Calu3 (cell line): ENCODE measurements at regions not wholly inside any gene's neighbourhood (a gene's known extent, or its start where the extent isn't known, plus 50 kb on each side); places are given as distances from the start of the nearest gene placed in this dataset.
"Not testable (repeated sequence)": the region's sequence is repeated elsewhere in the genome, so short reads cannot be mapped to it uniquely, and the experiment has no call there.

Experiments used
- BruUV-seq: library from RNA; stranded (reverse); fragments of 400-500 nt; replicated peaks from 2 replicates; lab custom pipeline; 2021; lab: Mats Ljungman, UMichigan
- CTCF ChIA-PET: fragments of 300-600 bp; sonication (Branson Sonifier 250); formaldehyde crosslinking; loops from one replicate; lab custom pipeline; 2022; ENCODE audit warnings: antibody characterized with exemption; lab: Charles Lee
- DNase-seq: peaks from one replicate; pipeline ENCODE4 v3.0.0; 2022
- H3K27ac Mint-ChIP-seq: one replicate; pipeline ENCODE4 v1.8.0; 2022; ENCODE audit warnings: mixed read lengths; ENCODE audit not compliant: unreplicated experiment
- H3K27me3 Mint-ChIP-seq: one replicate; pipeline ENCODE4 v1.8.0; 2022; ENCODE audit warnings: mixed read lengths; ENCODE audit not compliant: unreplicated experiment
- H3K36me3 Mint-ChIP-seq: one replicate; pipeline ENCODE4 v1.8.0; 2022; ENCODE audit warnings: mild to moderate bottlenecking, moderate library complexity, mixed read lengths; ENCODE audit not compliant: insufficient read depth, unreplicated experiment
- H3K4me1 Mint-ChIP-seq: one replicate; pipeline ENCODE4 v1.8.0; 2022; ENCODE audit warnings: mild to moderate bottlenecking, low read depth, mixed read lengths; ENCODE audit not compliant: unreplicated experiment
- H3K4me3 Mint-ChIP-seq: one replicate; pipeline ENCODE4 v1.8.0; 2022; ENCODE audit warnings: mild to moderate bottlenecking, low read depth, moderate library complexity, mixed read lengths; ENCODE audit not compliant: unreplicated experiment
- H3K9me3 Mint-ChIP-seq: one replicate; pipeline ENCODE4 v1.8.0; 2022; ENCODE audit warnings: low read depth, mixed read lengths; ENCODE audit not compliant: unreplicated experiment
- intact Hi-C: fragments of 100-400 bp; cut with micrococcal nuclease; formaldehyde crosslinking; loops from one replicate; pipeline ENCODE4 v1.10.0; 2022; ENCODE audit not compliant: unreplicated experiment
- TF ChIP-seq, protein P1 (sequence below): fragments of 200-600 bp; IDR thresholded peaks from one replicate; pipeline ENCODE4 v1.8.0; 2022; ENCODE audit warnings: antibody characterized with exemption; ENCODE audit not compliant: unreplicated experiment

DNA sequence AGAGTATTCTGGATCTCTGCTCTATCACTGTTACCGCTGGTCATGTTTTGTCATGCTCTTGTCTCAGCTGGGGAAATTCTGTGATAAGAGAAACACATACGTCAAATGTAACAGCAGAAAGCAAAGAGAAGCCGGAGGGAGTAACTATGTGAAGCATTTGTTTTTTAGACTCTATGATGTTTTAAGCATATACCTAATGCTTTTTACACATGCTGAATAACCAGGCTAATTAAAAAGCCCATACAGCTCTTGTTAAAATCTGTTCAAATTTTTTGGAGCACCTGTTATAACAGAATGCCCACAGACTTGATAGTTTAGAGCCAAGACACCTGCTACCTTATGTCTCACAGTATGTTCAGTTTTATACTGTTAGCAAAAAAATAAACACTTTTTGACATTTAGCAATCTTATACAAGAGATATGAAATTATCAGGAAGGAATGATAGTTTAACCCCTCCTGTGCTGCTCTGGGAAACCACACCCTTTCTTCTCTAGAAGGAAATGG lies 92.3 kb upstream of the TANK start:
- TF ChIP-seq, protein P1, sequence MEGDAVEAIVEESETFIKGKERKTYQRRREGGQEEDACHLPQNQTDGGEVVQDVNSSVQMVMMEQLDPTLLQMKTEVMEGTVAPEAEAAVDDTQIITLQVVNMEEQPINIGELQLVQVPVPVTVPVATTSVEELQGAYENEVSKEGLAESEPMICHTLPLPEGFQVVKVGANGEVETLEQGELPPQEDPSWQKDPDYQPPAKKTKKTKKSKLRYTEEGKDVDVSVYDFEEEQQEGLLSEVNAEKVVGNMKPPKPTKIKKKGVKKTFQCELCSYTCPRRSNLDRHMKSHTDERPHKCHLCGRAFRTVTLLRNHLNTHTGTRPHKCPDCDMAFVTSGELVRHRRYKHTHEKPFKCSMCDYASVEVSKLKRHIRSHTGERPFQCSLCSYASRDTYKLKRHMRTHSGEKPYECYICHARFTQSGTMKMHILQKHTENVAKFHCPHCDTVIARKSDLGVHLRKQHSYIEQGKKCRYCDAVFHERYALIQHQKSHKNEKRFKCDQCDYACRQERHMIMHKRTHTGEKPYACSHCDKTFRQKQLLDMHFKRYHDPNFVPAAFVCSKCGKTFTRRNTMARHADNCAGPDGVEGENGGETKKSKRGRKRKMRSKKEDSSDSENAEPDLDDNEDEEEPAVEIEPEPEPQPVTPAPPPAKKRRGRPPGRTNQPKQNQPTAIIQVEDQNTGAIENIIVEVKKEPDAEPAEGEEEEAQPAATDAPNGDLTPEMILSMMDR, result no peak
- intact Hi-C loops, result no loop called here
- Mint-ChIP-seq H3K27ac (no peak overlapping the region), H3K9me3 (no peaks in the 10 kb centered on the region), H3K4me1 (peaks cover 8% of the 10 kb centered on the region), H3K4me3 (no peak overlapping the region), H3K36me3 (no peaks in the 10 kb centered on the region), H3K27me3 (no peaks in the 10 kb centered on the region)
- CTCF ChIA-PET, result no interaction called here
- BruUV-seq, result no TSS peak
- no peak for DNase-seq

DNA sequence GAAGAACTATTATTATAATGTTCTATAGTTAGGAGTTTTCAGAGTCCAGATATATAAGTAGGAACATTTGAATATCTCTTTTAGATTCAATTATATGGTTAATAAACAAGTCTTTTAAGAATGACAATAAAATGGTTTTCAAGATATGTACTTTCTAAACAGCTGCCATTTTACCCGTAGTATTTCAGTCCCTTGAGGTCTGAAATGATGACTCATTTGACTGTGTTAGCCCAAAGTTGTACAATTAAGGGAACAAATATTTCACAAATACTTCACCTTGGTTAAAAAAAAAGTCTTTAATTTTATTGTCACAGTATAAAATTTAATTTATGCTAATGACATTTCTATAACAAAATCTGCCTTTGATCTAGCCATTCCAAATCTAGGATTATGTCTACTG lies 91.6 kb upstream of the TANK start:
- Mint-ChIP-seq H3K27ac (no peak overlapping the region), H3K4me1 (peaks cover 3% of the 10 kb centered on the region), H3K9me3 (no peaks in the 10 kb centered on the region), H3K36me3 (no peaks in the 10 kb centered on the region), H3K27me3 (no peaks in the 10 kb centered on the region), H3K4me3 (no peak overlapping the region)
- intact Hi-C loops, result no loop called here
- no TSS peak for BruUV-seq
- CTCF ChIA-PET, result no interaction called here
- TF ChIP-seq, protein P1, result no peak
- DNase-seq, result no peak

DNA sequence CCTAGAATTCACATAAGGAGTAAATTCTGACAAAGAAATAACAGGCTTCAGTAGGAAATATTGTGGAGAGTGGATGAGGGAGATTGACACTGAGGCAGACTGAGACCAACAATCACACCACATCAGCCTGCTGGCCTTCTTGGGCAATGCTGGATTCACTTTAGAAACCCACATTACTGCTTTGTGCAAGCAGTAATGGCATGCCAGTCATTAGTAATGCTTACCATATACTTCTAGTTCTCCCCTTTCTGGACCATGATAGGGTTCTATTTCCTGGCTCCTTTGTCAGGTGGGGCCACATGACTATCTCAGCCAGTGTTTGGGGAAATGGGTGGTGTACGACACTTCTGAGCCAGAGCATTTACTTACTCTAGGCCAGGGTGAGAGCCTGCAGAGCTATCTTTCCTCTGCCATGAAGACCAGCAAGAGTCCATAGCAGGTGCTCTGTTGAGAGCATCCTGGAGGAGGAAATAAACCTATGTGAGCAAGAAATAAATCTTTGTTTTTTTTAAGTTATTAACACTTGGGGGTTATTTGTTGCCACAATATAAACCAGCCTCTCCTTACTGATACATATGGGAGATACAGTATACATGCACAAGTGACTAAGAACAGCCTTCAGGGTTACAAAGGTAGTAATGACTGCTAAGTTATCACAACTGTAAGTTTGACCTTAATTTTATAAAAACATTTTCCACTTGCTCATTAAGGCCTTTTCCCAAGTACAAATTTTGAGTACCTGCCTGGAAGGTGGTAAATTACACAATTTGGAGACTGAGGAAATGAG lies 89.3 kb upstream of the TANK start:
- H3K4me3 Mint-ChIP-seq, result no peak overlapping the region
- H3K27ac Mint-ChIP-seq, result no peak overlapping the region
- intact Hi-C loops, result no loop called here
- no peaks in the 10 kb centered on the region for H3K9me3 Mint-ChIP-seq
- no peaks in the 10 kb centered on the region for H3K36me3 Mint-ChIP-seq
- TF ChIP-seq, protein P1, result no peak
- CTCF ChIA-PET, result no interaction called here
- H3K4me1 Mint-ChIP-seq, result no peaks in the 10 kb centered on the region
- no peaks in the 10 kb centered on the region for H3K27me3 Mint-ChIP-seq
- no peak for DNase-seq
- BruUV-seq, result no TSS peak

DNA sequence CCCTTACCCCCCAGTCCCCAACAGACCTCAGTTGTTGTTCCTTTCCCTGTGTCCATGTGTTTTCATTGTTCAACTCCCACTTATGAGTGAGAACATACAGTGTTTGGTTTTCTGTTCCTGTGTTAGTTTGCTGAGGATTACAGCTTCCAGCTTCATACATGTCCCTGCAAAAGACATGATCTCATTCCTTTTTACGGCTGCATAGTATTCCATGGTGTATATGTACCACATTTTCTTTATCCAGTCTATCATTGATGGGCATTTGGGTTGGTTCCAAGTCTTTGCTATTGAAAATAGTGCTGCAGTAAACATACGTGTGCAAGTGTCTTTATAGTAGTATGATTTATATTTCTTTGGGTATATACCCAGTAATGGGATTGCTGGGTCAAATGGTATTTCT lies 87.8 kb upstream of the TANK start:
- H3K9me3 Mint-ChIP-seq, result not testable (repeated sequence)

DNA sequence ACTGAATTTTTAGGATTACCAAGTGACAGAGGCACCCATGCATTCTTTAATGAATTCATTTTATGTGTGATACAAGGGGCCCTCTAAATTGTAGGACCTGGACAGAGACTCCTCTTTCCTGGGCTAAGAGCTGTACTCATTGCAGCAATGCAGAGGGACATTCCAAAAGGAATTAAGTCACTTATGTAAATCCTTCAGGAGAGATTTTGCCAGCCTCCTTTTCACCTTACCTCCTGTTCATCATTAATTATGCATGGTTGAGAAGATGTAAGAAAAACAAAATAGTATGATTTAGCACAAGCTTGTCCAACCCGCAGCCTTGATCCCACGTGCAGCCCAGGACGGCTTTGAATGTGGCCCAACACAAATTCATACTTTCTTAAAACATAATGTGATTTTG lies 84.5 kb upstream of the TANK start:
- BruUV-seq, result no TSS peak
- H3K9me3 Mint-ChIP-seq, result no peaks in the 10 kb centered on the region
- CTCF ChIA-PET, result interaction anchor here (1.0 kb wide), 1 partner anchor 805 kb away, joined by 3 read pairs; no protein-coding TSS in a partner anchor
- H3K27me3 Mint-ChIP-seq, result no peaks in the 10 kb centered on the region
- TF ChIP-seq, protein P1, result no peak
- intact Hi-C loops, result no loop called here
- no peaks in the 10 kb centered on the region for H3K36me3 Mint-ChIP-seq
- no peak overlapping the region for H3K4me3 Mint-ChIP-seq
- DNase-seq, result no peak
- no peak overlapping the region for H3K27ac Mint-ChIP-seq
- H3K4me1 Mint-ChIP-seq, result peaks cover 20% of the 10 kb centered on the region

More for the DNA sequence above, 87.8 kb upstream of the TANK start:
- H3K36me3 Mint-ChIP-seq, BruUV-seq, CTCF ChIA-PET, H3K27ac Mint-ChIP-seq, H3K4me3 Mint-ChIP-seq, intact Hi-C loops, H3K27me3 Mint-ChIP-seq, DNase-seq: not testable (repeated sequence)
- H3K4me1 Mint-ChIP-seq, result peaks cover 15% of the 10 kb centered on the region
